Dermis microvascular lymphatic vessel endothelial cell (primary cell): ENCODE measurements at regions not wholly inside any gene's neighbourhood (a gene's known extent, or its start where the extent isn't known, plus 50 kb on each side); places are given as distances from the start of the nearest gene placed in this dataset.

Experiments used
- DNase-seq, 2 donors: peaks; one replicate each; pipeline versions ENCODE4 v3.0.0 to v3.0.0-alpha.2; 2010; ENCODE audit warnings: low read depth in 2 of 2

GRCh38 chr4:38230121-38230801, 270.1 kb downstream of the PTTG2 start:
- DNase-seq = no peak

GRCh38 chr4:38230821-38231563, 270.8 kb downstream of the PTTG2 start:
- no peak for DNase-seq

- no peak for DNase-seq
Measured at GRCh38 chr4:38231626-38232025, 271.4 kb downstream of the PTTG2 start.

- no peak for DNase-seq
Measured at GRCh38 chr4:38232741-38233140, 272.5 kb downstream of the PTTG2 start.

GRCh38 chr4:38233727-38234480, 273.7 kb downstream of the PTTG2 start:
- no peak for DNase-seq

- DNase-seq = no peak
Measured at GRCh38 chr4:38235354-38235753, 275.2 kb downstream of the PTTG2 start.

- DNase-seq = no peak
Measured at GRCh38 chr4:38236003-38236402, 275.8 kb downstream of the PTTG2 start.

GRCh38 chr4:38236503-38236902, 276.3 kb downstream of the PTTG2 start:
- DNase-seq = no peak

- DNase-seq = peak; percentile 77 to 93
Measured at GRCh38 chr4:38237139-38237538, 276.9 kb downstream of the PTTG2 start.

GRCh38 chr4:38241541-38241940, 281.3 kb downstream of the PTTG2 start:
- DNase-seq = no peak

GRCh38 chr4:38242101-38242500, 281.9 kb downstream of the PTTG2 start:
- DNase-seq = no peak

GRCh38 chr4:38242822-38243387, 282.7 kb downstream of the PTTG2 start:
- DNase-seq = no peak

- no peak for DNase-seq
Measured at GRCh38 chr4:38243388-38244053, 283.3 kb downstream of the PTTG2 start.

GRCh38 chr4:38254825-38255224, 294.6 kb downstream of the PTTG2 start:
- no peak for DNase-seq

GRCh38 chr4:38255572-38255971, 295.4 kb downstream of the PTTG2 start:
- no peak for DNase-seq

GRCh38 chr4:38266616-38267015, 306.4 kb downstream of the PTTG2 start:
- DNase-seq = peak in 1 of 2 donors; percentile 46

GRCh38 chr4:38268108-38268820, 308.1 kb downstream of the PTTG2 start:
- DNase-seq = no peak

GRCh38 chr4:38268837-38269236, 308.6 kb downstream of the PTTG2 start:
- no peak for DNase-seq

- DNase-seq = no peak
Measured at GRCh38 chr4:38273407-38273806, 313.2 kb downstream of the PTTG2 start.

- no peak for DNase-seq
Measured at GRCh38 chr4:38275331-38276100, 315.3 kb downstream of the PTTG2 start.
